HG02884 (cell line): ENCODE measurements at regions not wholly inside any gene's neighbourhood (a gene's known extent, or its start where the extent isn't known, plus 50 kb on each side); places are given as distances from the start of the nearest gene placed in this dataset.
A peak's percentile ranks its signal among the peaks of the same experiment; 100 is the strongest.
"Not testable (repeated sequence)": the region's sequence is repeated elsewhere in the genome, so short reads cannot be mapped to it uniquely, and the experiment has no call there.

Experiments
- ATAC-seq: cut with Tn5 transposase; IDR thresholded peaks from one replicate; pipeline ENCODE4 v1.9.1; 2021; ENCODE audit warnings: mild to moderate bottlenecking, moderate library complexity; ENCODE audit not compliant: unreplicated experiment

- ATAC-seq = no peak
Measured at GRCh38 chr1:121443001-121443540, 258.3 kb downstream of the SRGAP2C start.

GRCh38 chr1:121444096-121444495 is 259.3 kb downstream of the SRGAP2C start:
- no peak for ATAC-seq

DNA sequence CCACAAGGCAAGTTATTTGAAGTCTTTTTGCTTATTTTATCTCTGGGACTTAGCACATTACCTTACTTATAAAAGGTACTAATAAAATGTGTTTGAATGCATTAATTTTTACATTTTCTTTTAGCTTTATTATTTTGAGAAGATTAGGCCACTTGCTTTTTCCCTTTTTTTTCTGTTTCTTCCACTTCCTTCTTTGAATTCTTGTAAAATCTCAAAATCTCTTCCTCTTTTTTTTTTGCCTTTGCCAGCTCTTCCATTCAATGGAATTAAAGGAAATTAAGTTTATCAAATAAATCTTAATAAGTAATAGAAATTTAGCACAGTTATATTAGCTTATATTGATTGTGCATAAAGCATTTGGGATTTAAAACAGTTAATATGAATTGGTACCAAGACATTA is 260.9 kb downstream of the SRGAP2C start:
- ATAC-seq = no peak

DNA sequence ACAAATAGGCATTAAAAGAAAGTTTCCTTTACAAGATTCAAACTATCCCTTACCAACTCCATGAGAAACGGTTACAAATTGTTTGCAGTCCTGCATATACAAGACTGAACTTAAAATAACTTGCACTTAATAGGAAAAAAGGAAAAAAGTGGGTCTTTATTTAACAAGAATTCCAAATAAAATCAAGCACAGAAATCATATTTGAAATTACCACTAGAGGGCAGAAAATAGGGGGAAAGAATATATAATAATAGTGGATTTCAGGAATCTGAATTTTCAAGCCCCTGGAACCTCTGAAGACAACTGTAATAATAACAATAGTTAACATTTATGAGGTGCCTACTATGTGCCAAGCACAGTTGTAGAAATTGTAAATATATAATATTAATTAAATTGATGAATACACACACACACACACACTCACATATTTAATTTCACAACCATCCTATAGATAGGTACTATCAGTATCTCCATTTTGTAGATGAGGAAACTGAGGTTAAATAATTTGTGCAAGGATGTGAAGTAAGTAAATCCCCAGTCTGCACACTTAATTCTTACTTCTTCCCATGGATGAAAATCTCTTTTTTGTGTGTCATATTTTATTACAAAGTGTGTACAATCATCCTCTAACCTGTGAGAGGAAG is 262.6 kb downstream of the SRGAP2C start:
- ATAC-seq = not testable (repeated sequence)

DNA sequence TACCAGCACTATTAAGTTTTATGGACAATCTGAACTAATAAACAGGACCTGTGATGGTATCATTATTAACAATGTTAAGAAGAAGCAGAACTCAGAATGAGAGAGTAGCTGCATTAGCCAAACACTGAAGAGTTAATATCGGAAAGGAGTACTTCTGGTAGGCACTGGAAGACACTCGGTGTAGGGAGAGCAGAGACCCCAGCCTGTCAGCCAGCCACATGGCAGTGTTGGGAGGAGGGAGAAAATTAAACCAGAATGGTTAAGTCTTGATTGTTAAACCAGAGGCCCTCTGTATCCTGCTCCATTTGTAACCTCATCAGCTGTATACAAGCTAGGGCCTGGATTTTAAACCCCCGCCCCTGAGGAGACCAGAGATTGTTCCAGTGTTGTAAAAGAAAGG is 263.3 kb downstream of the SRGAP2C start:
- ATAC-seq = not testable (repeated sequence)

DNA sequence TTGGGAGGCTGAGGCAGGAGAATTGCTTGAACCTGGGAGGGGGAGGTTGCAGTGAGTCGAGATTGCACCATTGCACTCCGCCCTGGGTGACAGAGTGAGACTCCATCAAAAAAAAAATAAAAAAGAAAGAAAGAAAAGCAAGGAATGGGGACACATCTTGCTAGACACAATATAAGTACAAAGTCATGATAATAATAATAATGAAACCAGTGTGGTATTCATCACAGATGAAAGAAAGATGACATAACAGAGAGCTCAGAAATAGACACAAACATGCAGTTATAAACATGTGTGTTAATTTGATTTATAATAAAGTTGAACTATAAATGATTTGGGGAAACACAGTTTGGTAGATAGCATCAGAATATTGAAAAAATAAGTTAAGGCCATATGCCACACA is 264.1 kb downstream of the SRGAP2C start:
- ATAC-seq = no peak

- no peak for ATAC-seq
Measured at GRCh38 chr1:121452484-121452883, 267.7 kb downstream of the SRGAP2C start.

GRCh38 chr1:121458291-121459048 is 273.7 kb downstream of the SRGAP2C start:
- peak; percentile 100 for ATAC-seq

DNA sequence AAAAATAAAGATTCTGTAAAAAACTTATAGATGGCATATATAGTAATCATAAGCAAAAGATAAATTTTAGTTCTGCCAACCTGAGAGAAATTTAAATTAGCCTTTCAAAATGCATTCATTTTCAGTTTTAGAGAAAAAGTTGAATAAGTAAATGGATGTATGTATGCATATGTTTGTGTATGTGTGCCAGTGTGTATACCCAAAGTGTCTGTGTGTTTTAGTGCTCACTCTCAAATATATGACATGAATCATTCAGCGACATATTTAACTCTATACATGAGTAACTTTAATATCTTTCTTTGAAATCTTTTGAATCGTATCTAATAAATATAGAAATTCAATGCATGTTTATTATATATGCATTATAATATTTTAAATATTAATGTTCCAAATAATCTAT is 274.5 kb downstream of the SRGAP2C start:
- no peak for ATAC-seq

DNA sequence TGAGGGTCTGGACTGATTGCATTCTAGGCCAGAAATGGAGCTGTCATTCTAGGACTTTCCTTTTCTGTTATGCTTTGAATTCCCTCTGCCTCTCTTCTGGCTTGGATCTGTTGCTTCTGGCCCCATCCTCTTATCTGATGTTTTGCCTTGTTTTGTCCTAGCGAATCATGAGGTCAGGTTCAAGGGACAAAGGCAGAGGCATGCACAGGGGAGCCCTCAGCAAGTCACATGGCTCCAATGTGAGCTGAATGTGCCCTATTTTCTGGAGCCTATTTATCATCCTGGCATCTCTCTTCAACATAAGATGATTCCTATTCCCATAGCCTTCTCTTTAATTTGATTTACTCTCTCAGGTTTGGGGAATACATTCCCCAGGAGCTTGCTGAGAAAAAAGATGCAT is 284.6 kb downstream of the SRGAP2C start:
- not testable (repeated sequence) for ATAC-seq

- ATAC-seq = not testable (repeated sequence)
Measured at GRCh38 chr1:121470401-121470800, 285.6 kb downstream of the SRGAP2C start.

GRCh38 chr1:121471523-121471922 is 286.7 kb downstream of the SRGAP2C start:
- ATAC-seq = peak; percentile 91

DNA sequence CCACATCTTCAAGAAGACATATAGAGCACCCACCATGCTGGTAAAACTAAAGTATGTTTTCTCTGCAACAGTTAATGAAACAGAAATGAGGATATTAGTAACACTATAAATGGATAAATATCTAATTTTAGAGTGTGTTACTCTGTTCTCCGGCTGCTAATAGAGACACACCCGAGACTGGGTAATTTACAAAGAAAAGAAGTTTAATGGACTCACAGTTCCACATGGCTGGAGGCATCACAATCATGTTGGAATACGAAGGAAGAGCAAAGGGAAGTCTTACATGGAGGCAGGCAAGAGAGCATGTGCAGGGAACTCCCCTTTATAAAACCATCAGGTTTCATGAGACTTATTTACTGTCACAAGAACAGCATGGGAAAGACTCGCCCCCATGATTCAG is 287.2 kb downstream of the SRGAP2C start:
- no peak for ATAC-seq

- ATAC-seq = no peak
Measured at GRCh38 chr1:121483234-121483633, 298.5 kb downstream of the SRGAP2C start.

- ATAC-seq = no peak
Measured at GRCh38 chr1:121483961-121484424, 299.2 kb downstream of the SRGAP2C start.

DNA sequence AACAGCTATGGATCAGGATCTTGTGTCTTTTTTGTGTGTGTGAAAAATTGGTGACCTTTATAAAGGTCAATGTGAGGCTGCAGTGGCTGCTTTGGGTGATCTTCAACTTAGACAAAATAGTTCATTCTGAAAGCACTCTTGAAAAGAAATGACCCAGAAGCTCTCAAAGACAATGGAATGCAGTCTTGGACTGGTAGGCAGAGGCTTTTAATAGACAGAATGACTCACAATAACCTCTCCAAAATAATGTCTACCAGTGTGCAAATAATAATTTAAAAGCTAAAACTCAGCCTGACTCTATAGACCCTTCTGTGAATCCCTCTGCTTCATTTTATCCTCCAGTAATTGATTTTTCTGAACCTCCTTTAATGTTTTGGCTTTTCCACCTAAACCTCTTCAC is 310.0 kb downstream of the SRGAP2C start:
- not testable (repeated sequence) for ATAC-seq

DNA sequence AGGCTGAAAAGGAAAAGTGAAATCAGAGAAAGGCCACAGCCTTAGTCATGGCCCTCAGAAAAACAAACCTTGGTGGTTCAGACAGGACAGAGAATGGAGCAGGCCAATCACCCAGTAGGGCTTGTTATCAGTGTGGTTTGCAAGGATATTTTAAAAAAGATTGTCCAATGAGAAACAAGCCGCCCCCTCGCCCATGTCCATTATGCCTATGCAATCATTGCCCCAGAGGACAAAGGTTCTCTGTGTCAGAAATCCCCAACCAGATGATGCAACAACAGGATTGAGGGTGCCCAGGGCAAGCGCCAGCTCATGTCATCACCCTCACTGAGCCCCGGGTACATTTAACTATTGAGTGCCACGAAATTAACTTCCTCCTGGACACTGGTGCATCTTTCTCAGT is 326.7 kb downstream of the SRGAP2C start:
- ATAC-seq = not testable (repeated sequence)

- not testable (repeated sequence) for ATAC-seq
Measured at GRCh38 chr1:121511876-121512275, 327.1 kb downstream of the SRGAP2C start.

GRCh38 chr1:121515235-121515634 is 330.5 kb downstream of the SRGAP2C start:
- ATAC-seq = no peak

DNA sequence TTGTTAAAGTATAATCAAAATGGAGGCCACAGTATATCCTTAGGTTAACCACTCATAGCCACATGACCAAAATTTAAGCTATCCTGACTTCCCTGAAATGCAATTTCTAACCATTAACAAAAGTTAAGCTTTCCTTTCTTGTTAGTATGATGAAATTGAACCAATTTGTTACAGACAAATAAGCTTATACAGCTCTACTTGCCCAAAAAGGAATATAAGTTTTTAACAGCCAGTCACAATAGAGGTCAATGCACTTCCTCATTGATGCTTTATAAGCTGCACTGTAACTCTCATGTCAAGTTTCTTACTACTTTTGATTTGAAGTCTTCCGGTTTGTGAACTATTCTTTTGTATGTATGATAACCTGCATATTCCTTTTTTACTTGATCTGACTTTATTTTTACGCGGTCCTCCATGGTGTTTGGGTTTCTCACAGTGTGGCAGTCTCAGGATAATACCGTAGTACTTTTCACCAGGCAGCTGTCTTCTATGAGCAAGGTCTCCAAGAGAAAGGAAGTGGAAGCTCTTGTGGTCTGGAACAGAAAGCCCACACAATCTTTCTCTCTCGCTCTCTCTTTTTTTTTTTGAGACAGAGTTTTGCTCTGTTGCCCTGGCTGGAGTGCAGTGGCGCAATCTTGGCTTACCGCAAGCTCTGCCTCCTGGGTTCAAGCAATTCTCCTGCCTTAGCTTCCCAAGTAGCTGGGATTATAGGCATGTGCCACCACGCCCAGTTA is 331.6 kb downstream of the SRGAP2C start:
- ATAC-seq = peak; percentile 92

- no peak for ATAC-seq
Measured at GRCh38 chr1:121517586-121518230, 332.9 kb downstream of the SRGAP2C start.
